ENCODE measurements at regions not wholly inside any gene's neighbourhood (a gene's known extent, or its start where the extent isn't known, plus 50 kb on each side); places are given as distances from the start of the nearest gene placed in this dataset.

GRCh38 chr16:54616610-54617009 lies 314.1 kb upstream of the IRX5 start (continued):
- no peak for TF ChIP-seq RAD21 (conservative IDR thresholded peaks at IDR 0.05 in 1 of 2, IDR thresholded peaks at IDR 0.05 in 1 of 2)
- no peak for TF ChIP-seq EP300 (IDR thresholded peaks at IDR 0.05)
- TF ChIP-seq ZNF302 (CRISPR knock-in tag; IDR thresholded peaks at IDR 0.05): no peak
- no peak for TF ChIP-seq ZSCAN20 (CRISPR knock-in tag; IDR thresholded peaks at IDR 0.05)
- TF ChIP-seq BHLHE40 (IDR thresholded peaks at IDR 0.05; ENCODE audit: low read depth, low read length): no peak
- no peak for TF ChIP-seq RFX5 (IDR thresholded peaks at IDR 0.05)

- no peak overlapping the region for H3K4me3 ChIP-seq
- no peak for TF ChIP-seq EHMT2 (IDR thresholded peaks at IDR 0.05; ENCODE audit: low read depth)
- TF ChIP-seq HOXB5 (CRISPR knock-in tag; IDR thresholded peaks at IDR 0.05): no peak
- peak; percentile 46 for TF ChIP-seq MAFK (IDR thresholded peaks at IDR 0.05; ENCODE audit: partially characterized antibody)
- TF ChIP-seq KDM5A (IDR thresholded peaks at IDR 0.05): no peak
- no peak for TF ChIP-seq HEYL (CRISPR knock-in tag; IDR thresholded peaks at IDR 0.05)
- no peaks in the 10 kb centered on the region for H3K4me1 ChIP-seq
- no peak overlapping the region for H3K27ac ChIP-seq
- ChIA-PET CTCF (no interaction called here), POLR2A (no interaction called here)
- no peak for ATAC-seq
- H3K4me2 ChIP-seq: no peak overlapping the region
- WGBS (ENCODE audit: missing lambda C conversion rate): 2% methylated on average over 1 of the region's 1 CpG
- DNase-seq (ENCODE audit: low read depth in 1 of 2, low spot score in 1 of 2): no peak
- peaks cover 17% of the 10 kb centered on the region; the same call in 1 of the 3 replicates for H3K9me3 ChIP-seq
- no peak for FAIRE-seq
Measured at GRCh38 chr16:54605536-54606066, 319.0 kb upstream of the IRX3 start.

- 9% methylated on average over 6 of the region's 6 CpGs for WGBS (ENCODE audit: missing lambda C conversion rate)
- Histone ChIP-seq H3K4me3 (no peak overlapping the region), H3K9me3 (peaks cover 15% of the 10 kb centered on the region; the same call in 1 of the 3 replicates), H3K27ac (no peak overlapping the region), H3K4me1 (no peaks in the 10 kb centered on the region), H3K4me2 (no peak overlapping the region)
- TF ChIP-seq MAZ (IDR thresholded peaks at IDR 0.05; ENCODE audit: borderline replicate concordance, low read depth, low read length): no peak
- no peak for TF ChIP-seq POLR2AphosphoS2 (conservative IDR thresholded peaks at IDR 0.05; ENCODE audit: low read length)
- TF ChIP-seq EP300 (IDR thresholded peaks at IDR 0.05): no peak
- no peak for TF ChIP-seq EHF (CRISPR knock-in tag; IDR thresholded peaks at IDR 0.05)
- no peak for TF ChIP-seq CHD4 (IDR thresholded peaks at IDR 0.05; ENCODE audit: borderline replicate concordance)
- no peak for TF ChIP-seq PBX3 (IDR thresholded peaks at IDR 0.05)
- CTCF ChIA-PET: no interaction called here
- FAIRE-seq (no peak), DNase-seq (ENCODE audit: low read depth in 1 of 2, low spot score in 1 of 2) (no peak), ATAC-seq (no peak)
- POLR2A ChIA-PET: no interaction called here
Measured at GRCh38 chr16:54602666-54603065, 316.1 kb upstream of the IRX3 start.

GRCh38 chr16:54597222-54597621 lies 310.6 kb upstream of the IRX3 start:
- CTCF ChIA-PET: interaction anchor here (0.6 kb wide), 1 partner anchor 702 kb away, joined by 4 read pairs; no protein-coding TSS in a partner anchor
- Histone ChIP-seq H3K27ac (no peak overlapping the region), H3K4me3 (no peak overlapping the region), H3K4me1 (no peaks in the 10 kb centered on the region), H3K4me2 (no peak overlapping the region), H3K9me3 (no peaks in the 10 kb centered on the region)
- DNase-seq (ENCODE audit: low read depth in 1 of 2, low spot score in 1 of 2) (no peak), FAIRE-seq (no peak), ATAC-seq (no peak)
- POLR2A ChIA-PET: no interaction called here
- TF ChIP-seq HMGXB4 (CRISPR knock-in tag; IDR thresholded peaks at IDR 0.05; ENCODE audit: borderline replicate concordance) (no peak), MAFK (IDR thresholded peaks at IDR 0.05; ENCODE audit: partially characterized antibody) (no peak), FOXS1 (CRISPR knock-in tag; IDR thresholded peaks at IDR 0.05) (no peak), MAX (IDR thresholded peaks at IDR 0.05) (no peak), NFE2L2 (conservative IDR thresholded peaks at IDR 0.05; ENCODE audit: low read length) (no peak), CHD2 (IDR thresholded peaks at IDR 0.05; ENCODE audit: low read length, partially characterized antibody) (no peak), HOXA7 (CRISPR knock-in tag; IDR thresholded peaks at IDR 0.05) (no peak), RAD21 (conservative IDR thresholded peaks at IDR 0.05 in 1 of 2, IDR thresholded peaks at IDR 0.05 in 1 of 2) (no peak), CTCF (IDR thresholded peaks at IDR 0.05) (no peak)

Data from A549 (cell line).